ENCODE measurements at regions not wholly inside any gene's neighbourhood (a gene's known extent, or its start where the extent isn't known, plus 50 kb on each side); places are given as distances from the start of the nearest gene placed in this dataset.

- no peaks in the 10 kb centered on the region for H3K9me3 ChIP-seq
- no peak for TF ChIP-seq CTCF (IDR thresholded peaks at IDR 0.05)
- H3K4me3 ChIP-seq, result no peak overlapping the region
- H3K4me1 ChIP-seq, result peaks cover 0 to 20% of the 10 kb centered on the region in 2 donors
- H3K27ac ChIP-seq, result no peak overlapping the region
- no peaks in the 10 kb centered on the region for H3K27me3 ChIP-seq
- no peaks in the 10 kb centered on the region for H3K36me3 ChIP-seq
- DNase-seq (ENCODE audit: low spot score), result no peak
Measured at GRCh38 chr12:42733911-42734310, 144.4 kb upstream of the PRICKLE1 start.

- TF ChIP-seq CTCF (IDR thresholded peaks at IDR 0.05), result no peak
- Histone ChIP-seq H3K36me3 (no peaks in the 10 kb centered on the region), H3K9me3 (no peaks in the 10 kb centered on the region), H3K27me3 (no peaks in the 10 kb centered on the region), H3K4me3 (no peak overlapping the region), H3K4me1 (peaks cover 0 to 19% of the 10 kb centered on the region in 2 donors), H3K27ac (no peak overlapping the region)
- DNase-seq (ENCODE audit: low spot score), result no peak
Measured at GRCh38 chr12:42732908-42733411, 143.4 kb upstream of the PRICKLE1 start.

GRCh38 chr12:42730291-42730690 is 140.7 kb upstream of the PRICKLE1 start:
- no peak for DNase-seq (ENCODE audit: low spot score)
- Histone ChIP-seq H3K27me3 (no peaks in the 10 kb centered on the region), H3K27ac (no peak overlapping the region), H3K36me3 (no peaks in the 10 kb centered on the region), H3K4me1 (peaks cover 0 to under 1% of the 10 kb centered on the region in 2 donors), H3K9me3 (peaks cover 0 to 13% of the 10 kb centered on the region in 2 donors), H3K4me3 (no peak overlapping the region)
- no peak for TF ChIP-seq CTCF (IDR thresholded peaks at IDR 0.05)

- no peaks in the 10 kb centered on the region for H3K36me3 ChIP-seq
- H3K4me1 ChIP-seq, result no peaks in the 10 kb centered on the region
- no peak for TF ChIP-seq CTCF (IDR thresholded peaks at IDR 0.05)
- no peak for DNase-seq (ENCODE audit: low spot score)
- H3K27me3 ChIP-seq, result no peaks in the 10 kb centered on the region
- peaks cover 0 to 17% of the 10 kb centered on the region in 2 donors for H3K9me3 ChIP-seq
- H3K27ac ChIP-seq, result no peak overlapping the region
- no peak overlapping the region for H3K4me3 ChIP-seq
Measured at GRCh38 chr12:42729535-42729900, 140.0 kb upstream of the PRICKLE1 start.

GRCh38 chr12:42728770-42729534 is 139.4 kb upstream of the PRICKLE1 start:
- Histone ChIP-seq H3K27ac (no peak overlapping the region), H3K27me3 (no peaks in the 10 kb centered on the region), H3K36me3 (no peaks in the 10 kb centered on the region), H3K9me3 (peaks cover 0 to 17% of the 10 kb centered on the region in 2 donors), H3K4me1 (no peaks in the 10 kb centered on the region), H3K4me3 (no peak overlapping the region)
- DNase-seq (ENCODE audit: low spot score), result no peak
- no peak for TF ChIP-seq CTCF (IDR thresholded peaks at IDR 0.05)

GRCh38 chr12:42728287-42728686 is 138.7 kb upstream of the PRICKLE1 start:
- Histone ChIP-seq H3K36me3 (no peaks in the 10 kb centered on the region), H3K4me3 (no peak overlapping the region), H3K27ac (no peak overlapping the region), H3K27me3 (no peaks in the 10 kb centered on the region), H3K9me3 (peaks cover 0 to 17% of the 10 kb centered on the region in 2 donors), H3K4me1 (no peaks in the 10 kb centered on the region)
- DNase-seq (ENCODE audit: low spot score), result no peak
- TF ChIP-seq CTCF (IDR thresholded peaks at IDR 0.05), result no peak
